ENCODE measurements at regions not wholly inside any gene's neighbourhood (a gene's known extent, or its start where the extent isn't known, plus 50 kb on each side); places are given as distances from the start of the nearest gene placed in this dataset.
A peak's percentile ranks its signal among the peaks of the same experiment; 100 is the strongest.

DNA sequence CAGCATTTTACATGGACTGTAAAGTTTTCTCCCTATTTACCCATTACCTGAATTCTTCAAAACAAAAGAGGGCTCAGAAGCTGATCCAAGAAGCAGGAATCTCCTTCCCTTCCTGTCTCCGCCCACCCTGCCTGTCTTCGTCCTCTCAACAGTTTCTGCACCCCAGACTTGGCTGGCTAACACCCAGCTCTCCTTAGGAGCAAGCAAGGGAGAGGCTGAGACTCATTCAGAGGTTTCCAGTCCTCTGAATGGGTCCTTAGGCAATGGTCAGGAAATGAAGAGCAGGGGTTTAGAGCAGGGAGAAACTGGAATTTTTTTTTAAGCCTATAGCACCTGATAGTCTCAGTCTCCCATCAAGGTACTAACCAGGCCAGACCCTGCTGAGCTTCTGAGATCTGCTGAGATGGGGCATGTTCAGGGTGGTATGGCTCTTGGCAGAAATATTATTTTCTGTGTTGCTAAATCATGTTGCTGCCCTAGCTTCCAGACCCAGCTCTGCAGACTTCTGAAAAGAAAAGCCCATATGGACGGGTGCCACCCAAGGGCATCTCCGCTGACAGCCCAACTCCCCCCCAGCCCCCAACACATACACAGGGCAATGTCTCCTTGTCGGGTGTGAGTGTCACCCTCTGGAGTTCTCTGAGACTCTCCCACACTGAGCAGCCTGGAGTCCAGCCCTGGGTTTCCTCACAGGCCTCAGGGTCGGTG lies 74.6 kb upstream of the CD93 start (continued):
- TF ChIP-seq YBX1 (IDR thresholded peaks at IDR 0.05) (no peak), RAD21 (IDR thresholded peaks at IDR 0.05; ENCODE audit: insufficient read depth, low read depth, low read length) (no peak)

DNA sequence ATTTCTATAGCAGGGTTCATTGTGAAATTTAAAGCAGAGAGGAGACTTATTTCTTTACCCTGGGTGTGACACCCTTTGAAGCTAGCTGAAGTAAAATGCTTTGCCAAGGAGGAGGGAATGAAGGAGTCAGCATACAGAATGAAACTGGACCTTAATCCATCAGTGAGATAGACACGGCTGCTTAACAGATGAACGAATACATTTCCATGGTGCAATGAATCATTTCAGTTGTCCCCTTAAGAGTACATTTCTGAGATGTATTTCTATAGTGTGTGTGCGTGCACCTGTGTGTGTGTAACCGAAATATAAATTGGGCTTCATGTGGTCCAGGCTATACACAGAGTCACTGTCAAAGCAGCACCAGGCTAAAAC lies 73.8 kb upstream of the CD93 start:
- ATAC-seq (peak; percentile 48), FAIRE-seq (no peak), DNase-seq (ENCODE audit: low read depth, low spot score) (no peak)
- H3K9me3 ChIP-seq (replicated peaks; ENCODE audit: control insufficient read depth, insufficient read depth, low read length): no peaks in the 10 kb centered on the region
- TF ChIP-seq, protein P1, sequence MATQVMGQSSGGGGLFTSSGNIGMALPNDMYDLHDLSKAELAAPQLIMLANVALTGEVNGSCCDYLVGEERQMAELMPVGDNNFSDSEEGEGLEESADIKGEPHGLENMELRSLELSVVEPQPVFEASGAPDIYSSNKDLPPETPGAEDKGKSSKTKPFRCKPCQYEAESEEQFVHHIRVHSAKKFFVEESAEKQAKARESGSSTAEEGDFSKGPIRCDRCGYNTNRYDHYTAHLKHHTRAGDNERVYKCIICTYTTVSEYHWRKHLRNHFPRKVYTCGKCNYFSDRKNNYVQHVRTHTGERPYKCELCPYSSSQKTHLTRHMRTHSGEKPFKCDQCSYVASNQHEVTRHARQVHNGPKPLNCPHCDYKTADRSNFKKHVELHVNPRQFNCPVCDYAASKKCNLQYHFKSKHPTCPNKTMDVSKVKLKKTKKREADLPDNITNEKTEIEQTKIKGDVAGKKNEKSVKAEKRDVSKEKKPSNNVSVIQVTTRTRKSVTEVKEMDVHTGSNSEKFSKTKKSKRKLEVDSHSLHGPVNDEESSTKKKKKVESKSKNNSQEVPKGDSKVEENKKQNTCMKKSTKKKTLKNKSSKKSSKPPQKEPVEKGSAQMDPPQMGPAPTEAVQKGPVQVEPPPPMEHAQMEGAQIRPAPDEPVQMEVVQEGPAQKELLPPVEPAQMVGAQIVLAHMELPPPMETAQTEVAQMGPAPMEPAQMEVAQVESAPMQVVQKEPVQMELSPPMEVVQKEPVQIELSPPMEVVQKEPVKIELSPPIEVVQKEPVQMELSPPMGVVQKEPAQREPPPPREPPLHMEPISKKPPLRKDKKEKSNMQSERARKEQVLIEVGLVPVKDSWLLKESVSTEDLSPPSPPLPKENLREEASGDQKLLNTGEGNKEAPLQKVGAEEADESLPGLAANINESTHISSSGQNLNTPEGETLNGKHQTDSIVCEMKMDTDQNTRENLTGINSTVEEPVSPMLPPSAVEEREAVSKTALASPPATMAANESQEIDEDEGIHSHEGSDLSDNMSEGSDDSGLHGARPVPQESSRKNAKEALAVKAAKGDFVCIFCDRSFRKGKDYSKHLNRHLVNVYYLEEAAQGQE (IDR thresholded peaks at IDR 0.05; ENCODE audit: low read depth, low read length): no peak
- peak; percentile 37; the same call in 1 of the 2 replicates for TF ChIP-seq RUNX3 (IDR thresholded peaks at IDR 0.05; ENCODE audit: low read length)
- no peaks in the 10 kb centered on the region for H3K27me3 ChIP-seq (replicated peaks in 1 of 2; ENCODE audit: control insufficient read depth in 2 of 2, insufficient read depth in 2 of 2, low read length in 1 of 2)
- intact Hi-C loops (cut with micrococcal nuclease; ENCODE audit: unreplicated experiment): no loop called here
- ChIA-PET POLR2A (interaction anchor here (1.1 to 1.3 kb wide), 4 partner anchors 11 to 47 kb away, joined by 3 to 5 read pairs (median 4); no protein-coding TSS in a partner anchor), SMC1A (ENCODE audit: uncharacterized antibody, unreplicated experiment) (interaction anchor here (0.8 to 5.9 kb wide), 8 partner anchors 12 to 44 kb away, joined by 3 to 58 read pairs (median 4); no protein-coding TSS in a partner anchor), RAD21 (ENCODE audit: unreplicated experiment) (interaction anchor here (1.0 to 2.7 kb wide), 7 partner anchors 10 to 69 kb away, joined by 3 to 12 read pairs (median 3); no protein-coding TSS in a partner anchor), CTCF (interaction anchor here (0.7 to 2.4 kb wide), 5 partner anchors 9 to 100 kb away, joined by 3 to 6 read pairs (median 4); no protein-coding TSS in a partner anchor)
- H3K4me1 ChIP-seq (ENCODE audit: control insufficient read depth, insufficient read depth, low read length): peaks cover 31% of the 10 kb centered on the region
- in situ Hi-C loops (cut with MboI): no loop called here
- H4K20me1 ChIP-seq (ENCODE audit: control insufficient read depth, insufficient read depth): no peaks in the 10 kb centered on the region
- H3K4me3 ChIP-seq: no peak overlapping the region; the same call in 1 of the 2 replicates
- BruUV-seq (replicated peaks): no TSS peak
- H3K36me3 ChIP-seq (ENCODE audit: control insufficient read depth in 2 of 2, insufficient read depth in 2 of 2, low read length in 1 of 2): no peaks in the 10 kb centered on the region
- H2AFZ ChIP-seq (ENCODE audit: control insufficient read depth, low read depth, low read length): no peak overlapping the region
- H3K79me2 ChIP-seq (ENCODE audit: control insufficient read depth, insufficient read depth, low read length): no peaks in the 10 kb centered on the region
- no peak overlapping the region for H3K9ac ChIP-seq (ENCODE audit: control insufficient read depth, insufficient read depth, low read length)
- peak overlapping the region; percentile 55 for H3K4me2 ChIP-seq (ENCODE audit: control insufficient read depth, insufficient read depth)
- WGBS (ENCODE audit: insufficient coverage, insufficient replicate concordance, low lambda C conversion rate, missing lambda C conversion rate): 10% methylated on average over 4 of the region's 4 CpGs
- H3K27ac ChIP-seq (ENCODE audit: control insufficient read depth, insufficient read depth): no peak overlapping the region

All from GM12878 (cell line).